IMR-90 (cell line): ENCODE measurements at regions not wholly inside any gene's neighbourhood (a gene's known extent, or its start where the extent isn't known, plus 50 kb on each side); places are given as distances from the start of the nearest gene placed in this dataset.

Source experiments
- ATAC-seq: fragments of 200-7000 bp; cut with Tn5 transposase; 2 replicates; pipeline ENCODE4 v1.9.1; 2020; ENCODE audit warnings: low read depth, mild to moderate bottlenecking, moderate library complexity
- BruUV-seq: library from RNA; stranded (reverse); fragments of 400-500 nt; replicated peaks from 2 replicates; lab custom pipeline; 2021; lab: Mats Ljungman, UMichigan
- CTCF ChIA-PET: fragments of 300-600 bp; formaldehyde crosslinking; extraction: SDS; loops from one replicate; lab custom pipeline; 2021; ENCODE audit warnings: antibody characterized with exemption; lab: Yijun Ruan, JAX
- POLR2A ChIA-PET: fragments of 300-600 bp; sonication (Branson Sonifier 250); formaldehyde crosslinking; loops from one replicate; lab custom pipeline; 2022; ENCODE audit warnings: antibody characterized with exemption; ENCODE audit not compliant: unreplicated experiment; lab: Charles Lee
- DNase-seq: peaks from one replicate; pipeline ENCODE4 v3.0.0; 2013
- H2AFZ ChIP-seq: replicated peaks from 2 replicates; pipeline ENCODE3; 2013; ENCODE audit warnings: low read length, mild to moderate bottlenecking; ENCODE audit not compliant: poor library complexity
- H2AK5ac ChIP-seq: 2 replicates; pipeline ENCODE4 v1.6.1; 2013; ENCODE audit warnings: low read depth, low read length, inconsistent platforms
- H2AK9ac ChIP-seq: replicated peaks from 2 replicates; pipeline ENCODE3; 2013; ENCODE audit warnings: mild to moderate bottlenecking, low read depth, low read length, moderate library complexity; ENCODE audit not compliant: poor library complexity
- H2BK120ac ChIP-seq: 2 replicates; pipeline ENCODE4 v1.6.1; 2013; ENCODE audit warnings: low read depth, low read length, inconsistent platforms
- H2BK15ac ChIP-seq: 3 replicates; pipeline ENCODE4 v1.6.1; 2013; ENCODE audit warnings: low read depth, low read length, inconsistent platforms
- H2BK20ac ChIP-seq: 2 replicates; pipeline ENCODE4 v1.6.1; 2013; ENCODE audit warnings: low read depth, mild to moderate bottlenecking, inconsistent platforms, low read length, moderate library complexity
- H2BK5ac ChIP-seq: 2 replicates; pipeline ENCODE4 v1.6.1; 2013; ENCODE audit warnings: mild to moderate bottlenecking, low read depth, low read length, inconsistent platforms; ENCODE audit not compliant: poor library complexity, severe bottlenecking
- H3K14ac ChIP-seq: replicated peaks from 2 replicates; pipeline ENCODE4 v1.6.1; 2013; ENCODE audit warnings: low read depth, low read length, inconsistent platforms
- H3K18ac ChIP-seq: 2 replicates; pipeline ENCODE4 v1.6.1; 2013; ENCODE audit warnings: low read depth, low read length, control low read depth
- H3K23ac ChIP-seq: 2 replicates; pipeline ENCODE4 v1.6.1; 2013; ENCODE audit warnings: low read depth, low read length, inconsistent platforms
- H3K27ac ChIP-seq: 2 replicates; pipeline ENCODE4 v1.5.1; 2013; ENCODE audit warnings: mild to moderate bottlenecking, control low read depth, low read length; ENCODE audit not compliant: insufficient read depth
- H3K27me3 ChIP-seq: 2 replicates; pipeline ENCODE4 v1.6.1; 2013; ENCODE audit warnings: low read length; ENCODE audit not compliant: control insufficient read depth, insufficient read depth
- H3K36me3 ChIP-seq: 2 replicates; pipeline ENCODE4 v1.6.1; 2013; ENCODE audit warnings: low read length, mixed read lengths; ENCODE audit not compliant: control insufficient read depth, insufficient read depth
- H3K4ac ChIP-seq: 2 replicates; pipeline ENCODE4 v1.6.1; 2013; ENCODE audit warnings: low read depth, low read length, inconsistent platforms
- H3K4me1 ChIP-seq: 2 replicates; pipeline ENCODE4 v1.6.1; 2013; ENCODE audit warnings: low read length, mixed read lengths; ENCODE audit not compliant: control insufficient read depth, insufficient read depth
- H3K4me2 ChIP-seq: 2 replicates; pipeline ENCODE4 v1.6.1; 2013; ENCODE audit warnings: low read depth, mild to moderate bottlenecking, control low read depth, low read length, moderate library complexity
- H3K4me3 ChIP-seq: 2 replicates; pipeline ENCODE4 v1.5.1; 2013; ENCODE audit warnings: low read depth, mild to moderate bottlenecking, control low read depth, low read length, moderate library complexity; ENCODE audit not compliant: insufficient read depth
- H3K56ac ChIP-seq: 2 replicates; pipeline ENCODE4 v1.6.1; 2013; ENCODE audit warnings: low read length, inconsistent platforms; ENCODE audit not compliant: insufficient read depth; ENCODE audit errors: extremely low read depth
- H3K79me1 ChIP-seq, 2 experiments: 2 replicates each; pipeline ENCODE4 v1.6.1; 2013; ENCODE audit warnings: low read length in 2 of 2, inconsistent platforms in 1 of 2, low read depth in 1 of 2
- H3K9ac ChIP-seq: 2 replicates; pipeline ENCODE4 v1.6.1; 2013; ENCODE audit warnings: low read depth, low read length, control low read depth
- H3K9me1 ChIP-seq: 2 replicates; pipeline ENCODE4 v1.6.1; 2013; ENCODE audit warnings: low read length, inconsistent platforms; ENCODE audit not compliant: insufficient read depth
- H3K9me3 ChIP-seq: 2 replicates; pipeline ENCODE4 v1.6.1; 2013; ENCODE audit warnings: low read length; ENCODE audit not compliant: control insufficient read depth, insufficient read depth
- H4K20me1 ChIP-seq: 2 replicates; pipeline ENCODE4 v1.6.1; 2013; ENCODE audit warnings: low read length, inconsistent platforms; ENCODE audit not compliant: insufficient read depth
- H4K5ac ChIP-seq: 2 replicates; pipeline ENCODE4 v1.6.1; 2013; ENCODE audit warnings: mild to moderate bottlenecking, low read depth, low read length, control low read depth
- H4K8ac ChIP-seq, 2 experiments: 2 replicates each; pipeline ENCODE4 v1.6.1; 2013; ENCODE audit warnings: low read depth in 2 of 2, low read length in 2 of 2, control low read depth in 1 of 2, inconsistent platforms in 1 of 2
- H4K91ac ChIP-seq: 2 replicates; pipeline ENCODE4 v1.6.1; 2013; ENCODE audit warnings: low read depth, low read length, inconsistent platforms; ENCODE audit not compliant: insufficient read depth
- CEBPB ChIP-seq: IDR thresholded peaks from 2 replicates; pipeline ENCODE4 v1.6.1; 2012; ENCODE audit warnings: low read depth, low read length, improper control_type of control experiment
- SMC3 ChIP-seq: fragments of 150-350 bp; IDR thresholded peaks from 2 replicates; pipeline ENCODE4 v1.6.1; 2016; ENCODE audit warnings: low read depth, mild to moderate bottlenecking, antibody characterized with exemption, low read length, moderate library complexity
- WGBS, 2 experiments: methylation state at CpG; one replicate each; pipeline versions ENCODE4 v1.1.5 to v1.1.7; 2013; ENCODE audit warnings: missing lambda C conversion rate in 2 of 2; ENCODE audit not compliant: insufficient read length in 1 of 2; ENCODE audit errors: extremely low coverage in 2 of 2; 5-methylcytosine and 5-hydroxymethylcytosine counted together
- dilution Hi-C: fragments of 300-500 bp; cut with HindIII; formaldehyde crosslinking; loops from one replicate; pipeline ENCODE4 v1.14.3; 2018; ENCODE audit warnings: low sequenced_read_pairs; ENCODE audit not compliant: unreplicated experiment
- in situ Hi-C: fragments of 300-500 bp; cut with MboI; formaldehyde crosslinking; loops from 3 replicates; pipeline ENCODE4 v1.14.3; 2019; ENCODE audit warnings: low sequenced_read_pairs, inconsistent platforms, mixed read lengths
- intact Hi-C: fragments of 100-400 bp; cut with micrococcal nuclease; formaldehyde crosslinking; loops from 2 replicates; pipeline ENCODE4 v1.10.0; 2022

DNA sequence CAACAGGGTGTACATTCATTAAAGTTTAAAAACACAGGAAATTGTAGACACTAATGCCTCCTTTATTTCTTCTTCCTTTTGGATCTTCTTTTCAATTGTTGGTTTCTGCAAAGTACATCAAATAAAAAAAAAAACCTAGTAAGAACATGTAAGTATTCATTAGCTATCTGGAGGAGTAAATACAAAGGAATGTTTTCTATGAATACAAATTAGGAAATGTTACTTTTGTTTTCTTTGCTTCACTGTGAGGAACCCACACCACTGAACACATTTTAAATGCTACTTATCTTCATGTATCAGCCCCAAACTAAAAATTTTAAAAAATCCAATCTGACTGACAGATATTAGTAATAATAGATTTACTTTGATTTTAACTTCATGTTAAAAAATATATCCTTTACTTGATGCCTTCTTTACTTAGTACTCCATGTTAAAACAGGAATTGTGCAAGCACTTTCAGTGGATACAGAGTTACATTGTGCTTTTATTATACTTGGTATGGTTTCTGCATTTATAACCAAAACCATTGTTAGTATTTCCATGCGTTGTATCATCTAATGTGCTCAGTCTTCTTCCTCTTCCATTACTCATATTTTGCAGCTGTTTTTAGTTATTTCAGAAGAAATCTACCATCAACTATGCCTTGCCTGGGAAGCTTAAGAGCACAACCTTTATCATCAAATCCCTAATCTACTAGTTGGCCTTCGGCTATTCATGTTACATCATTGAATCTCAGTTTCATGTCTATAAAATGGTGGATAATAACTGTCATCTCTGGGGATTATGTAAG, 236.9 kb upstream of the DPYD start:
- WGBS, 2 experiments, result no CpG with 5 or more reads among the region's 2 CpGs

More for the DNA sequence above, 236.9 kb upstream of the DPYD start:
- H3K14ac ChIP-seq, result no peak overlapping the region
- no peak overlapping the region for H2BK15ac ChIP-seq
- H3K4me2 ChIP-seq, result 0 out of 2 replicates have a peak overlapping the region, but pooled peaks have one; percentile 21
- DNase-seq (peak; percentile 72), ATAC-seq (peak; percentile 63)
- H2BK5ac ChIP-seq, result peak overlapping the region; percentile 45
- H3K79me1 ChIP-seq, result no peaks in the 10 kb centered on the region
- H2AK5ac ChIP-seq, result no peak overlapping the region
- intact Hi-C loops, result no loop called here
- H3K27ac ChIP-seq, result no peak overlapping the region
- no peaks in the 10 kb centered on the region for H3K27me3 ChIP-seq
- no peak overlapping the region for H3K23ac ChIP-seq
- ChIA-PET POLR2A (no interaction called here), CTCF (interaction anchor here (0.6 kb wide), 1 partner anchor 30 kb away, joined by 3 read pairs; no protein-coding TSS in a partner anchor)
- no peaks in the 10 kb centered on the region; the same call in 1 of the 2 replicates for H3K4me1 ChIP-seq
- H3K18ac ChIP-seq, result no peak overlapping the region; the same call in 1 of the 2 replicates
- no peaks in the 10 kb centered on the region for H4K20me1 ChIP-seq
- no peak overlapping the region for H2BK20ac ChIP-seq
- no peak overlapping the region for H3K4me3 ChIP-seq
- no peak overlapping the region for H4K91ac ChIP-seq
- H3K9me3 ChIP-seq, result no peaks in the 10 kb centered on the region
- no peak overlapping the region for H3K4ac ChIP-seq
- no peaks in the 10 kb centered on the region for H3K9me1 ChIP-seq
- H4K8ac ChIP-seq, result no peak overlapping the region; a peak in 1 of 4 replicates
- H3K9ac ChIP-seq, result no peak overlapping the region
- no peak overlapping the region for H4K5ac ChIP-seq
- BruUV-seq, result no TSS peak
- H3K56ac ChIP-seq, result no peak overlapping the region
- in situ Hi-C loops, result no loop called here
- TF ChIP-seq SMC3, result no peak
- TF ChIP-seq CEBPB, result peak; percentile 47
- dilution Hi-C loops, result no loop called here
- no peak overlapping the region for H2AK9ac ChIP-seq
- H2AFZ ChIP-seq, result no peak overlapping the region
- no peaks in the 10 kb centered on the region for H3K36me3 ChIP-seq
- no peak overlapping the region for H2BK120ac ChIP-seq
